ENCODE measurements at regions not wholly inside any gene's neighbourhood (a gene's known extent, or its start where the extent isn't known, plus 50 kb on each side); places are given as distances from the start of the nearest gene placed in this dataset.

DNA sequence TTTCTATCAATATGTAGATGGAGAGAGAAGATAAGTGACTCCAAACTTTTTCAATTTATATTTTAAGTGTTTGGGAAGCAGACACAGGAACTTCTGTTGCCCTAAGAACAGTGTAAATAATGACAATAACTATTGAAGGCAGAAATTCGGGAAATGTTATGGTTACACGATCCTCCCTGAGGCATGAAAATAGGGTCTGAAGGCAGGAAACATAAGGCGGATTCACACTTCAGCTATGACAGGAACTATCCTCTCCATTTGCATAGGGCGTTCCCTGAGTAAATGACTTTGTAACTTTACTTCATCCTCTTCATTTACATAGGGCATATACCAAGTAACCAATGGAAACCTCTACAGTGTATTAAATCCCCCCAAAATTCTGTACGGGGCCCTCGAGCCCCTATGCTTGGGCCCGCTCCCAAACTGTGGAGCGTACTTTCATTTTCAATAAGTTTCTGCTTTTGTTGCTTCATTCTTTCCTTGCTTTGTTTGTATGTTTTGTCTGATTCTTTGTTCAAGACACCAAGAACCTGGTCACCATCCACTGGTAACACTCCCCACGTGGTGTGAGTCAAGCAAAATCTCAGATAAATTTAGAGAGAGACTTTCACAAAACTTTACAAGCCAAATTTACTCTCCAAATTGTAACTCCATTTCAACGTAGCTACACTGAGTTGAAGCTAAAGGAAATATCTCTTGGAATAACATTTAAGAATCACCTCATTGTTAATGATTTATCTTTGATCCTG is 2504.3 kb downstream of the ARAP2 start:
- TF ChIP-seq GATA3 (IDR thresholded peaks at IDR 0.05; ENCODE audit: low read depth, low read length) (no peak), GATA2 (IDR thresholded peaks at IDR 0.05; ENCODE audit: low read depth, low read length) (no peak)

DNA sequence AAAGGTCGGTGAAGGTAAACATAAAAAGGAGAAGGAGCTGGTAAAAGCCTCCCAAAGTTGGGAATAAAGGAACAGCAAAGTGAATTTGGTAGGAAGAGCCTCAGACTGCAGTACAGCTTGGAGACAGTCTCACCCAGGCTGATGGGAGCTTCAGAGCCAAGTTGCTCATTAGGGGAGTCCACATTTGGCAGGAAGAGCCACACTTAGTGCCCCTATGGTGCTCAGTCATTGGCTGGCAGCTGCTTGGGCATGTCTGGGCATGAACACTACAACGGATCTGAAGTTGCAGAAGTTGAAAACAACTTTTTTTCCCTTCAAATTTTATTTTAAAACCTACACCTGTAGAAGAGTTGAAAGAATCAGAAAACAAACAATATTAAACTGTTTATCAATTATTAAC is 2497.3 kb downstream of the ARAP2 start:
- TF ChIP-seq GATA2 (IDR thresholded peaks at IDR 0.05; ENCODE audit: low read depth, low read length), result no peak
- no peak for TF ChIP-seq GATA3 (IDR thresholded peaks at IDR 0.05; ENCODE audit: low read depth, low read length)

DNA sequence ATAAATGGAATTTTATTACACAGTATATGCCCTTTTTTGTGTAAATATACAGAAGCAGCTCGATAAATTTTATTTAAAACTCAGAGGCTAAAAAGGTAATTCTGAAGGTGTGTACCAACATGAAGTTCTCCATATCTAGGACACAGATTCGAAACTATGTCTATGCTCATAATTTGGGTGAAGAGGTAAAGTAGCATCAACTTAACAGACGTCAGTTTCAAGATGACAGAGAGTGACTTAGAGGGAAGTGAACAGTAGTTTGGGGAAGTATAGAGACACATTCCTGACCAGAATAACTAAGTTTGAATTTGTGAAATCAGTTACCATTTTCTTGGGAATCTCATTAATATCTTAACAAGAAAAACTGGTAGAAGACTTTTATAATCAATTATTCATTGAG is 2493.3 kb downstream of the ARAP2 start:
- TF ChIP-seq GATA3 (IDR thresholded peaks at IDR 0.05; ENCODE audit: low read depth, low read length) (no peak), GATA2 (IDR thresholded peaks at IDR 0.05; ENCODE audit: low read depth, low read length) (no peak)

DNA sequence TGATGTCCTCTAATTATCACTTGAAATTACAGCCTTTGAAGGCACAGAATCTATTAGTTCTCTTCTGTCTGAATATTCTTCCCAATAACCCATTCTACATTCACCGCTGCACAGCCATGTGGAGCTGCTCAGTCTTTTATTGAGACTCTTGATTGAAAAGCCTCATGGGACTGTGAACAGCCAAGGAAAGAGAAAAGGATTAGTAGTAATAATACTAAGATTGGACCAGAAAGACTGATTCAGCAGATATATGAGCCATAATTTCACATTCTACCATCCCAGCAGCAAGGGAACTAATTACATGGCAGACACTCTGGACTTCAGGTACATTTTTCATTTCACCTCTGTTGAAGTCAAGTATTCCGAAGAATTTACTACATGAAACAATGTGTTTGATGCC is 2471.7 kb downstream of the ARAP2 start:
- no peak for TF ChIP-seq GATA3 (IDR thresholded peaks at IDR 0.05; ENCODE audit: low read depth, low read length)
- TF ChIP-seq GATA2 (IDR thresholded peaks at IDR 0.05; ENCODE audit: low read depth, low read length), result no peak

DNA sequence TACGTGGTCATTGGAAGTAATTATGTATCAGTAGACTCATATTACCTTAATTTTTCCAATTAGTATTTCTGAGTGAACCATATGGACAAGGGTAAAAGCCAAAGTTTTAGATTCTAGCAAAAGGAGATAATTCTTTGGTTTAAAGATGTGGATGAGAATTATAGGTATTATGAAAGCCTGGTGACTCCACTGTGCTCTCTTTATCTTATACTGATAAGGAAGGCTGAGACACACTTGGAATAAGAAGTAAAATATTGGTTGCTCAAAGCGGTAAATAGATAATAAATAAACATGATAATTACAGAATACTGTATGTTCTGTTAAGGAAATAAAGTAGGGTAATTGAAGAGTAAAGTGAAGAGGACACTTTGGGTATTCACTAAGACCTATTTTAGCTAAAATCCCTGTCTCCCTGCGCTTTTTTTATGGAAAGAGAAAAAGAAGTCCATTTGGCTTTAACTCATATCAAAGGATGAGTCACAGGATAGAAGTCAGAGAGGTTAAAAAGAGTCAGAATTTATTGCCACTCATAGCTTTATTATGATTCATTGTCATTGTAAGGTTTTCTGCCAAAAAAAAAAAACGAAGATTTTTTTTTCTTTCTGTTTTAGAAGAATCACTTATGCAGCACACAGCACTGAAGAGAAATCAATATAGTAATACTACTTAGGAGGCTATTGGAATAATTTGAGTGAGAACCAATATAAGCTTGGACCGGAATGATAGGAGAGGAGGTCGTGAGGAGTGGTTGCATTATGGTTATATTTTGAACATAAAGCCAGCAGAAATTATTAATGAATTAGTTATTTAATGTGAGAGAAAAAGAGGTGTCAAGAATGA is 2463.1 kb downstream of the ARAP2 start:
- TF ChIP-seq GATA3 (IDR thresholded peaks at IDR 0.05; ENCODE audit: low read depth, low read length), result no peak
- TF ChIP-seq GATA2 (IDR thresholded peaks at IDR 0.05; ENCODE audit: low read depth, low read length), result no peak

DNA sequence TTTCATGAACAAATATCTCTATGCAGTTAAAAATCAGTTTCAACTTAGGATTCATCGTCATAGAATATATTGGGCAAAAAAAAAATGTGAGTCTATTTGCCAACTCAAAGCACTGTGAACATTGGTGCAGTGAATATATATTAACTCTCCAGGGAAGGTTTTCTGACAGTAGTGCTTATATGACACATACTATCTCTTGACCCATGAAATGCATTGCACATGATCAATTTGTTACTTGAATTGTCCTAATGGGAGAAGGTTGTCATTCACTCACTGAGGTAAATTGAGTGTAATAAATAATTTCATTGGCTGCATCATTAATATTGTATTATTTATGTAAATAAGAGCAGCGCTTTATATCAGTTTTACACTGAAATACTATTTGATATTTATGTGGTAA is 2458.5 kb downstream of the ARAP2 start:
- TF ChIP-seq GATA3 (IDR thresholded peaks at IDR 0.05; ENCODE audit: low read depth, low read length) (no peak), GATA2 (IDR thresholded peaks at IDR 0.05; ENCODE audit: low read depth, low read length) (no peak)

DNA sequence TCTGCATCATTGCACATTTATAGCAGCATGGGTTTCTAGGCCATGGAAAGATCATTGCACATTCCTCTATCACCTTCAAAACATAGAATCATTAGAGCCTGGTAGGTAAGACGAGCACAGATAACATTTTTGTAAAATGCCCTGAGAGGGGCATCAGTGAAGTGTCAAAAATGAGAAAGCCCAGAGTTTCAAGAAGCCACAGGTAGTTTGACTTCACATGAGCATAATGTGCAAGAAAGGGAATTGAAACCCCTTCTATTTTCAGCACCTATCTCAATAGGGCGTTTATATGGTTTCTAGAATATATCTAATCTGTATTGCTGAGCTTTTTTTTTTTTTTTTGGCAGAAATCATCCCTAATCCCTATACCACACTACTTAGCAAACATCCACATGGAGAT is 2441.7 kb downstream of the ARAP2 start:
- TF ChIP-seq GATA3 (IDR thresholded peaks at IDR 0.05; ENCODE audit: low read depth, low read length), result no peak
- no peak for TF ChIP-seq GATA2 (IDR thresholded peaks at IDR 0.05; ENCODE audit: low read depth, low read length)

DNA sequence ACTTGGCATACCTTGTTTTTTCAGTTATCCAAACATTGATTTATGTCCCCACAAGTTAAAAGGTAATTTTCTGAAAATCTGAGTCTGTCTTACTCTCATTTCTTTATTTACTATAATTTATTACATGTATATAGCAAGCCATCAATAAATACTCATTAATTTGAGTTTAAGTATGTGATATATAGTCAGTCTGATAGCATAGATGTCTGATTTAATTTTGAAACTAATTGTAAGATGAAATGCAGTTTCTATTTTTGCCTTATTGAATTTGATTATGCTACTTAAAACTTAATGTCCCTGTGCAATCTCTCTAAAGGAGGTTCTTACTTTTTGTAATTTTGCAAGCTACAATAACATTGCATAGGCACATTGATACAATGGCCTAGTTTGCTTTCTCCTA is 2418.6 kb downstream of the ARAP2 start:
- no peak for TF ChIP-seq GATA3 (IDR thresholded peaks at IDR 0.05; ENCODE audit: low read depth, low read length)
- no peak for TF ChIP-seq GATA2 (IDR thresholded peaks at IDR 0.05; ENCODE audit: low read depth, low read length)

DNA sequence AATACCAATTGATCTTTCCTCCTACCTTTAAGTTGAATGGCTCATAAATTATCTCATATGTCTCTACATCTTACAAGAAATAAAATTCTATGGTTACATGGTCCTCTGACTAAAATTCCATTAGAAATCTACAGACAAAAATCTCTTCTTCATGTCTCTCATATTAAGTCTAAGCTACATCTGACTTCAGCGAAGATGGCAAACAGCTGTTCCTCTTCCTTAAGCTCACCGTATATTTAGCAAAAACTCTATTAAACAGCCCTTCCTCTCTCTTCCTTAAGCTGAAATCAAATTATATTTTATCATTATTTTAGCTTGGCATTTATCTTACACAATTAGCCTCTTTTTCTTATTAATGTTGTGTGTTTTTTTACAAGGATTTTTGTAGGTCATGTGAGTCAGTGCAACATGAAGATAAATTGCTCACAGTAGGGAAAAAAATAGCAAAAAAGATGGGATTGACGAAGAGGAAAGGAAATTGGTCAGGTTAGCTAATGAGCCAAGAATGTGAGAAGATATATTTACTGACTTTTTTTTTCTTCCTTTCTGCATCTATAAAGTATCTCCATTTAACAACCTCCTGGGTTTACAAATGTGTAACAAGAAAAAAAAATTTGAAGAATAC is 2412.8 kb downstream of the ARAP2 start:
- no peak for TF ChIP-seq GATA3 (IDR thresholded peaks at IDR 0.05; ENCODE audit: low read depth, low read length)
- no peak for TF ChIP-seq GATA2 (IDR thresholded peaks at IDR 0.05; ENCODE audit: low read depth, low read length)

DNA sequence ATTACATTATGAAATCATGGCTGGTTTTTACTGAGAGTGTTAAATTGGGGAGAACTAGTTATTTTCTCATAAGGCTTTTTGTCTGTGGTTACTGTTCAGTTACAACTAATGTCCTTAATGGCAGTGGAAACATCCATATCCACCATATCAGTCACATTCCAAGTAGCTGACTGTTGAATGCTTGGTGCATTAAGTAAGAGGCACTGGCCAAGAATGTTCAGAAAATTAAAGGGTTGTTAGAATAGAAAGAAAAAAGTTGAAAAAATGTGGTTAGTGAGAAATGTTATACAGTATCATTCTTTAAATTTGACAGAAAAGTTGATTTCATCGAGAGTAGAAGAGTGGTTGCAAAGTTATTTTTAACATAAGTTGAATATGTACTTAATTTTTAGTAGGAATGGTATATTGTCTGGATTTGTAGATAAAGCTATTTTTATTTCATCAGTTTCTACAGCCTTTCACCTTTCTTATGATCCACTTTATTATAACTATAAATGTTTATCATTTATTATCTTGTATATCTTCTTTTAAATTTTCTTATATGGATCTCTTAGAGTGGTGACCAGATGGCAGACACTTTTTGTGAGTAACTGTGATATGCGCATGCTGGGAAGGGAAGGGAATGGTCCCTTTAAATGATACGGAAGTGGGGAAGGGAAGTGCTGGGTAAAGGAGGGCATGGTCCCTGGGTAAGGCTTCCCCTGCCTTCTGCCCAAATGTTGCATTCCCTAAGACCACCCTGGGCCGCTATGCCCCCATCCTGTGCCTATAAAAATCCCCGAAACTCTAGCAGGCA is 2407.1 kb downstream of the ARAP2 start:
- no peak for TF ChIP-seq GATA3 (IDR thresholded peaks at IDR 0.05; ENCODE audit: low read depth, low read length)
- TF ChIP-seq GATA2 (IDR thresholded peaks at IDR 0.05; ENCODE audit: low read depth, low read length), result no peak

DNA sequence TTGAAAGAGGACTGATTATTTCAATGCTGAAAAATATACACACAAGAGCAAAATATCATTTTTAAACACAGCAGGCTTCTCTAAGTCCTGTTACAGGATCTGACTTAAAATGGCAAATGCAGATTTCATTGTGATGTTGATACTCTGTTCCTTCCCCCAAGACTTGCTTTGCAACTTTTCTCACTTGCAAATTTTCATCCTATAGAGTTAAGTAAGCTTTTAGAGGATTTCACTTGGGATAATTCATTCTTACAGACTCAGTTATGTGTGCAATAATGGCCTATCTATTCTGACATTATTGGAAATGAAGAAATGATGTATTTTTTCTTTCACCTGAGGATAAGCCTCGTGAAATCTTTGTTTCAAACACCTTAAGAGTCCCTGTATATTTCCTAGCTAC is 2403.2 kb downstream of the ARAP2 start:
- TF ChIP-seq GATA3 (IDR thresholded peaks at IDR 0.05; ENCODE audit: low read depth, low read length) (no peak), GATA2 (IDR thresholded peaks at IDR 0.05; ENCODE audit: low read depth, low read length) (no peak)

DNA sequence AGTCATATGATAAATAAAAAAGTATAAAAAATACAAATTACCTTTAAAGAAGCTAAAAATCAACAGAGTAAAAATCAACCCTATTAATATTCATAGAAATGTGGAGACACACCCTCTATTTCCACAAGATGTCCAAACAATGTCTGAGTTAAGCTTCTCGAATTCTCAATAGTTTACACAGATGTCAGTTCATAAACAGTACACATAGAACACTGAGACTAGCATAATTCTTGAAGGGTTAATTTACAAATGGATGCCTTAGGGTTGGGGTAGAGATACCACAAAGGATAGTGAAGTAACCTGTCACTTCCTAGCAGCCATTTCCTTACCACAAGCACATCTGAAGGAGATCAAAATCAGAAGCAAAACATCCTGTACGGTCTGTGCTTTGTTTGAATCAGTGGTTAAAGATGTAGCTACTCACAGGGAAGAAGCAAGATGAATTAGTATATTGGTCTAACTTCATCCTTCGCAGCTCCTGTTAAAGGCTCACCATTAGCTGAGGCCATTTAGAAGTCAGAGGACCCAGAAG is 2393.9 kb downstream of the ARAP2 start:
- TF ChIP-seq GATA2 (IDR thresholded peaks at IDR 0.05; ENCODE audit: low read depth, low read length) (no peak), GATA3 (IDR thresholded peaks at IDR 0.05; ENCODE audit: low read depth, low read length) (no peak)

DNA sequence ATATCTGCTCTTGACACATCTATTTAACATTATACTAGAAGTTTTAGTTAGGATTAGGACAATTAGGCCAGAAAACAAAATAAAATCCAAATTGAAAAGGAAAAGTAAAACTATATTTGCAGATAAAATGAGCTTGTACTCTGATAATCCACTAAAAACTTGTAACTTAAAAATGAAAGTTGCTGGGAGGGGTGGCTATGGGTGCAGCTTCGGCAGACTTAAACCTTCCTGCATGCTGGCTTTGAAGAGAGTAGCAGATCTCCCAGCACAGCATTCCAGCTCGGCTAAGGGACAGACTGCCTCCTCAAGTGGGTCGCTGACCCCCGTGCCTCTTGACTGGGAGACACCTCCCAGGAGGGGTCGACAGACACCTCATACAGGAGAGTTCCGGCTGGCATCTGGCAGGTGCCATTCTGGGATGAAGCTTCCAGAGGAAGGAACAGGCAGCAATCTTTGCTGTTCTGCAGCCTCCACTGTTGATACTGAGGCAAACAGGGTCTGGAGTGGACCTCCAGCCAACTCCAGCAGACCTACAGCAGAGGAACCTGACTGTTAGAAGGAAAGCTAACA is 2379.9 kb downstream of the ARAP2 start:
- TF ChIP-seq GATA3 (IDR thresholded peaks at IDR 0.05; ENCODE audit: low read depth, low read length), result no peak
- no peak for TF ChIP-seq GATA2 (IDR thresholded peaks at IDR 0.05; ENCODE audit: low read depth, low read length)

Measured in SH-SY5Y (cell line).